Left lung (tissue), 4 donors: ENCODE measurements at regions not wholly inside any gene's neighbourhood (a gene's known extent, or its start where the extent isn't known, plus 50 kb on each side); places are given as distances from the start of the nearest gene placed in this dataset.

Experiments
- ATAC-seq: fragments of 200-7000 bp; cut with Tn5 transposase; one replicate; pipeline ENCODE4 v1.9.1; 2020; ENCODE audit warnings: moderate library complexity
- DNase-seq, 4 donors: peaks; one replicate each; pipeline ENCODE4 v3.0.0-alpha.2; 2013 to 2020
- H3K27ac ChIP-seq, 2 donors: fragments of 200-600 bp; sonication (generic) in 1 of 2; one replicate each; pipeline versions ENCODE4 v1.5.0 to v1.8.0; 2020 to 2021
- H3K27me3 ChIP-seq, 2 donors: fragments of 200-600 bp; sonication (generic) in 1 of 2; one replicate each; pipeline versions ENCODE4 v1.5.0 to v1.8.0; 2020 to 2021
- H3K36me3 ChIP-seq, 2 donors: fragments of 200-600 bp; sonication (generic) in 1 of 2; one replicate each; pipeline versions ENCODE4 v1.5.0 to v1.8.0; 2020 to 2021
- H3K4me1 ChIP-seq, 2 donors: fragments of 200-600 bp; one replicate each; pipeline ENCODE4 v1.8.0; 2021
- H3K4me3 ChIP-seq, 2 donors: fragments of 200-600 bp; sonication (generic) in 1 of 2; one replicate each; pipeline versions ENCODE4 v1.5.0 to v1.8.0; 2020 to 2021; ENCODE audit warnings: mild to moderate bottlenecking in 1 of 2
- H3K9me3 ChIP-seq, 2 donors: fragments of 200-600 bp; sonication (generic) in 1 of 2; one replicate each; pipeline versions ENCODE4 v1.5.0 to v1.8.0; 2020 to 2021
- intact Hi-C, 2 donors: fragments of 100-400 bp; cut with DNase I; formaldehyde crosslinking; loops; one replicate each; pipeline versions ENCODE4 v1.11.2 to v1.14.2; 2022
- TF ChIP-seq, protein P1 (sequence below), 2 donors: fragments of 200-600 bp; sonication (generic) in 1 of 2; IDR thresholded peaks; one replicate each; pipeline versions ENCODE4 v1.5.0 to v1.8.0; 2021; ENCODE audit warnings: antibody characterized with exemption in 2 of 2
- donor health status: DM: no; HTN: yes; CAD: no.
- donor health status: DM: no; HTN: no; CAD: no.

DNA sequence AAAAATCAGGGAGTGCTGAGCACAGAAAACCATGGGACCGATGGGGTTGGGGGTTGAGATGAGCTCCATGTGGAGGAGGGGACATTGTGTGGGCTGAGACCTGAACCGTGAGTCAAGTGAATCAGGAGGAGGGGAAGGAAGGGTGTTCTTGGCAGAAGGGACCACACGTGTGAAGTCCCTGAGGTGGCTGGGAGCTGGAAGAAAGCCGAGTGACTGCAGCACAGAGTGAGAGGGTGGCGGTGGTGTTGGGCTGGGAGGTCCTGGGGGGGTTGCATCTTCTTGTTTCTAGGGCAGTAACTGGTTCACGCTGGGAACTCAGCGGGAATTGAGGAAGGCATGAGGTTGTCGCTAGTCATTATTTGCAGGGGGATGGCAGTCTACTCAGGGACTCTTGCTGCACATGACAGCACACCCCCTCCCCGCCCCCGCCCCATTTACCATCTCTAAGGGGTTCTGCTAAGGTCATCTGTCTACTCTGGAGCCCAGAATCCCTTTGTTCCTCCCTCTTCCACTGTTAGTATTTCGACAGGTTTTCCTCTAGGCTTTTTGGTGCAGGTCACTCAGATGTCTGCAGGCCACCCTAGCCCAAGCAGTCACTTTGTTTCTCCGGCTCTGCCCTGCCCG lies 254.3 kb downstream of the TLE3 start:
- Histone ChIP-seq H3K27me3 (peaks cover 0 to 5% of the 10 kb centered on the region in 2 donors), H3K4me1 (no peaks in the 10 kb centered on the region), H3K9me3 (no peaks in the 10 kb centered on the region), H3K36me3 (no peaks in the 10 kb centered on the region), H3K27ac (no peak overlapping the region), H3K4me3 (no peak overlapping the region)
- DNase-seq: no peak
- intact Hi-C loops: no loop called here
- no peak for ATAC-seq
- TF ChIP-seq, protein P1, sequence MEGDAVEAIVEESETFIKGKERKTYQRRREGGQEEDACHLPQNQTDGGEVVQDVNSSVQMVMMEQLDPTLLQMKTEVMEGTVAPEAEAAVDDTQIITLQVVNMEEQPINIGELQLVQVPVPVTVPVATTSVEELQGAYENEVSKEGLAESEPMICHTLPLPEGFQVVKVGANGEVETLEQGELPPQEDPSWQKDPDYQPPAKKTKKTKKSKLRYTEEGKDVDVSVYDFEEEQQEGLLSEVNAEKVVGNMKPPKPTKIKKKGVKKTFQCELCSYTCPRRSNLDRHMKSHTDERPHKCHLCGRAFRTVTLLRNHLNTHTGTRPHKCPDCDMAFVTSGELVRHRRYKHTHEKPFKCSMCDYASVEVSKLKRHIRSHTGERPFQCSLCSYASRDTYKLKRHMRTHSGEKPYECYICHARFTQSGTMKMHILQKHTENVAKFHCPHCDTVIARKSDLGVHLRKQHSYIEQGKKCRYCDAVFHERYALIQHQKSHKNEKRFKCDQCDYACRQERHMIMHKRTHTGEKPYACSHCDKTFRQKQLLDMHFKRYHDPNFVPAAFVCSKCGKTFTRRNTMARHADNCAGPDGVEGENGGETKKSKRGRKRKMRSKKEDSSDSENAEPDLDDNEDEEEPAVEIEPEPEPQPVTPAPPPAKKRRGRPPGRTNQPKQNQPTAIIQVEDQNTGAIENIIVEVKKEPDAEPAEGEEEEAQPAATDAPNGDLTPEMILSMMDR (IDR thresholded peaks at IDR 0.05): no peak

DNA sequence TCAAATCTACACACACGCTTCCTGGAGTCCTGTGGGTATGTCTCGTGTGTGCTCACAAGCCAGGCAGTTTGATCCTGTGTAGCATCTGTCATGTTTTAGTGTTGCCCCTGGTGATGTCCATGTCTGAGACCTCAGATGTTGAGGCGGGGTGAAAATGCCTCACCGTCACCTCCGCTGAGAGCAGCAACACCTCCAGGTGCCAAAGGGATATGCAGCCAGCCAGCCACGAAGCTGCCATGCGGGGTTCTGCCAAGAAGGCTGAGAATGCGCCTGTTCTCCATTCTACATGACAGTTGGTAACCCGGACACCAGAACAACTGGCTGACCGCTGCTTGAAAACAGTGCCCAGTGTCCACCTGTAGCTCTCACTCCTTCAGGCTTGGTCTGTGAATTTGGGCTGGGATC lies 253.8 kb downstream of the TLE3 start:
- ATAC-seq: no peak
- Histone ChIP-seq H3K4me1 (no peaks in the 10 kb centered on the region), H3K27me3 (peaks cover 0 to 5% of the 10 kb centered on the region in 2 donors), H3K36me3 (no peaks in the 10 kb centered on the region), H3K27ac (no peak overlapping the region), H3K9me3 (no peaks in the 10 kb centered on the region), H3K4me3 (no peak overlapping the region)
- TF ChIP-seq, protein P1 (IDR thresholded peaks at IDR 0.05): no peak
- intact Hi-C loops: no loop called here
- DNase-seq: no peak

DNA sequence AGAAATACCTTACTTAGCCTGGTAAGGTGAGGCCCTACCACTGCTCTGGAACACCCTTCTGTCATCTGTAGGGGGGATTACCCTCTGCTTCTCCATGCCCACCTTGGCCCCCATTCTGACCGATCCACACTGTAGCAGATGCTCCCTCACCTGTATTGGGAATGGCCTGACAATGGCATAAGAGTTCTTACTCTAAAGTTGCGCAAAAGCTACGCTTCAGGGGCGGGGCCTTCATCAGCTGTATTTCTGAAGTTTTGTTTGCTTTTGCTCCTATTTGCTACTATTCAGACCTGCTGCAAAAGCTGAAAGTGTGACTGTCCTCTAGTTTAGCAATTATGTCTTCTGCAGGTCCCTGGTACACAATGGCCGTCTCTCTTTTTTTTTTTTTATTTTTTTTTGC lies 252.6 kb downstream of the TLE3 start:
- intact Hi-C loops: no loop called here
- TF ChIP-seq, protein P1 (IDR thresholded peaks at IDR 0.05): no peak
- DNase-seq (no peak), ATAC-seq (peak; percentile 53)
- Histone ChIP-seq H3K27ac (no peak overlapping the region), H3K9me3 (no peaks in the 10 kb centered on the region), H3K4me3 (no peak overlapping the region), H3K36me3 (no peaks in the 10 kb centered on the region), H3K4me1 (no peaks in the 10 kb centered on the region), H3K27me3 (peaks cover 0 to 6% of the 10 kb centered on the region in 2 donors)

DNA sequence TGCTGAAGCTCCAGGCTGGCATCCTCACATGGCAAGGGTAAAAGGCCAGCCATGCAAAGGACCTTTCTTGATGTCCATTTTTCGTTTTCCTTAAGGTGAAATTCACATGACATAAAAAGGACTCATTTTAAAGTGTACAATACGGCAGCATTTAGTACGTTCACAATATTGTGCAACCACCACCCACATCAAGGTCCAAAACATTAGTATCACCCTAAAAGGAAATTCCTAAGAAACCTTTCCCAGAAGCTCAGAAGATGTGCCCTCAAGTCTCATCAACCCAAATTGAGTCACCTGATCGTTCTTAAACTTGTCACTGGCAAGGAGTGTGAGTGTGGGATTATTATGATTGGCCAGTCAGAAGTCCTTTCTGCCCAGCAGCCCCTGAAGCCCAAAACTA lies 250.1 kb downstream of the TLE3 start:
- intact Hi-C loops: no loop called here
- ATAC-seq (no peak), DNase-seq (no peak)
- Histone ChIP-seq H3K27ac (no peak overlapping the region), H3K4me1 (no peaks in the 10 kb centered on the region), H3K36me3 (no peaks in the 10 kb centered on the region), H3K4me3 (no peak overlapping the region), H3K27me3 (peaks cover 0 to 9% of the 10 kb centered on the region in 2 donors), H3K9me3 (no peaks in the 10 kb centered on the region)
- TF ChIP-seq, protein P1 (IDR thresholded peaks at IDR 0.05): no peak

- Histone ChIP-seq H3K27me3 (peaks cover 0 to 9% of the 10 kb centered on the region in 2 donors), H3K4me1 (no peaks in the 10 kb centered on the region), H3K9me3 (no peaks in the 10 kb centered on the region), H3K4me3 (no peak overlapping the region), H3K27ac (no peak overlapping the region), H3K36me3 (no peaks in the 10 kb centered on the region)
- DNase-seq (no peak), ATAC-seq (no peak)
- TF ChIP-seq, protein P1 (IDR thresholded peaks at IDR 0.05): no peak
- intact Hi-C loops: no loop called here
These were observed 249.6 kb downstream of the TLE3 start for GRCh38 chr15:69848096-69848495.
